Activated CD4-positive, alpha-beta T cell treated with anti-CD3 and anti-CD28 coated beads, Interleukin-2, amount 10 ng/mL, durations not matched to agents 24 days and 14 days (primary cell): ENCODE measurements at regions not wholly inside any gene's neighbourhood (a gene's known extent, or its start where the extent isn't known, plus 50 kb on each side); places are given as distances from the start of the nearest gene placed in this dataset.
"Not testable (repeated sequence)": the region's sequence is repeated elsewhere in the genome, so short reads cannot be mapped to it uniquely, and the experiment has no call there.

Experiments used
- DNase-seq: peaks from one replicate; pipeline ENCODE4 v3.0.0; 2022
- H3K27ac Mint-ChIP-seq: one replicate; pipeline ENCODE4 v1.8.0; 2022; ENCODE audit warnings: mild to moderate bottlenecking, mixed read lengths
- H3K27me3 Mint-ChIP-seq: one replicate; pipeline ENCODE4 v1.8.0; 2022; ENCODE audit warnings: mixed read lengths
- H3K36me3 Mint-ChIP-seq: one replicate; pipeline ENCODE4 v1.8.0; 2022; ENCODE audit warnings: low read depth, mild to moderate bottlenecking, mixed read lengths
- H3K4me1 Mint-ChIP-seq: one replicate; pipeline ENCODE4 v1.8.0; 2021; ENCODE audit warnings: mixed read lengths
- H3K4me3 Mint-ChIP-seq: one replicate; pipeline ENCODE4 v1.8.0; 2022; ENCODE audit warnings: mild to moderate bottlenecking, moderate library complexity, mixed read lengths
- H3K9me3 Mint-ChIP-seq: one replicate; pipeline ENCODE4 v1.8.0; 2021; ENCODE audit warnings: mixed read lengths
- intact Hi-C: fragments of 100-400 bp; cut with micrococcal nuclease; formaldehyde crosslinking; loops from one replicate; pipeline ENCODE4 v1.15.1; 2023

DNA sequence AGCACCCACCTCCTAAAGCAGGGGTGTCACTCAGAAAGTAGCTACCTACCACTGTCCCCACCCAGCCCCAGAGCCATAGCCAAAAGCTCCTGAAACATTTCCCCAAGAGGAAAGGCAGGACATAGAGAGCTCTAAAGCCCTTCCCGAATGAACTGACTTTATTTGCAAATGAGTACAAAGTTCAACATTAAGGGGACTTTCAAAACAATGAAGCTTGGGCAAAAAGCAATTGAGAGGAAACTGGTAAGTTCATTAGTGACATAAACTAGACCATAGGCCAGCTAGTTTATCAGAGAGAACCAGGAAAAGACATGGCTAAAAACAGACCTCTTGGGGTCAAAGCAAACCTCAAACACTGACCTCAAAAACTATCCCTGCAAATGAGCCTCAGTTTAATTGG is 72.7 kb downstream of the IGLL5 start:
- Mint-ChIP-seq H3K9me3 (no peaks in the 10 kb centered on the region), H3K4me1 (no peaks in the 10 kb centered on the region), H3K27me3 (peaks cover 47% of the 10 kb centered on the region), H3K36me3 (no peaks in the 10 kb centered on the region), H3K4me3 (no peak overlapping the region), H3K27ac (no peak overlapping the region)
- no peak for DNase-seq
- intact Hi-C loops: no loop called here

GRCh38 chr22:22961574-22961973 is 74.0 kb downstream of the IGLL5 start:
- Mint-ChIP-seq H3K9me3 (no peaks in the 10 kb centered on the region), H3K4me3 (no peak overlapping the region), H3K4me1 (no peaks in the 10 kb centered on the region), H3K36me3 (no peaks in the 10 kb centered on the region), H3K27me3 (peaks cover 47% of the 10 kb centered on the region), H3K27ac (no peak overlapping the region)
- intact Hi-C loops: no loop called here
- no peak for DNase-seq

DNA sequence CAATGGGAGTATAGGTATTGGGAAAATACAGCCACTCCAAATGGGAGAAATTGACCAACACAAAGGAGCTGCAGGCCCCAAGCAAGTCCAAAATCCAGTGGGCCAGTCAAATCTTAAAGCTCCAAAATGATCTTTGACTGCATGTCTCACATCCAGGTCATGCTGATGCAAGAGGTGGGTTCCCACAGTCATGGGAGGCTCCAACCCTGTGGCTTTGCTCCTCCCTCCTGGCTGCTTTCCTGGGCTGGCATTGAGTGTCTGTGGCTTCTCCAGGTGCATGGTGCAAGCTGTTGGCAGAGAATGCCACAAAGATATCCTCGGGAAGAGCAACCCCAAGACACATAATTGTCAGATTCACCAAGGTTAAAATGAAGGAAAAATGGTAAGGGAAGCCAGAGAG is 80.8 kb downstream of the IGLL5 start:
- no peak overlapping the region for H3K4me3 Mint-ChIP-seq
- intact Hi-C loops: no loop called here
- H3K4me1 Mint-ChIP-seq: no peaks in the 10 kb centered on the region
- DNase-seq: no peak
- no peaks in the 10 kb centered on the region for H3K36me3 Mint-ChIP-seq
- peaks cover 70% of the 10 kb centered on the region for H3K27me3 Mint-ChIP-seq
- peaks cover 3% of the 10 kb centered on the region for H3K9me3 Mint-ChIP-seq
- H3K27ac Mint-ChIP-seq: no peak overlapping the region

DNA sequence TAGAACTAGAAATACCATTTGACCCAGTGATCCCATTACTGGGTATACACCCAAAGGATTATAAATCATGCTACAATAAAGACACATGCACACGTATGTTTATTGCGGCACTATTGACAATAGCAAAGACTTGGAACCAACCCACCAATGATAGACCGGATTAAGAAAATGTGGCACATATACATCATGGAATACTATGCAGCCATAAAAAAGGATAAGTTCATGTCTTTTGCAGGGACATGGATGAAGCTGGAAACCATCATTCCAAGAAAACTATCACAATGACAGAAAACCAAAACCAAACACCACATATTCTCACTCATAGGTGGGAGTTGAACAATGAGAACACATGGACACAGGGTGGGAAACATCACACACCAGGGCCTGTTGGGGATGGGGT is 85.0 kb downstream of the IGLL5 start:
- H3K9me3 Mint-ChIP-seq, DNase-seq, H3K36me3 Mint-ChIP-seq, H3K27ac Mint-ChIP-seq, H3K4me1 Mint-ChIP-seq, intact Hi-C loops, H3K4me3 Mint-ChIP-seq: not testable (repeated sequence)
- H3K27me3 Mint-ChIP-seq: peaks cover 47% of the 10 kb centered on the region

- Mint-ChIP-seq H3K4me3 (no peak overlapping the region), H3K27ac (no peak overlapping the region), H3K27me3 (peaks cover 45% of the 10 kb centered on the region), H3K9me3 (peaks cover 3% of the 10 kb centered on the region), H3K36me3 (no peaks in the 10 kb centered on the region), H3K4me1 (no peaks in the 10 kb centered on the region)
- no peak for DNase-seq
- intact Hi-C loops: no loop called here
Observed at GRCh38 chr22:22973336-22973735, 85.7 kb downstream of the IGLL5 start.

- intact Hi-C loops: no loop called here
- H3K36me3 Mint-ChIP-seq: no peaks in the 10 kb centered on the region
- H3K27me3 Mint-ChIP-seq: peaks cover 44% of the 10 kb centered on the region
- H3K4me3 Mint-ChIP-seq: no peak overlapping the region
- no peak for DNase-seq
- H3K4me1 Mint-ChIP-seq: no peaks in the 10 kb centered on the region
- H3K9me3 Mint-ChIP-seq: peaks cover 3% of the 10 kb centered on the region
- no peak overlapping the region for H3K27ac Mint-ChIP-seq
Observed at GRCh38 chr22:22974156-22974555, 86.5 kb downstream of the IGLL5 start.

DNA sequence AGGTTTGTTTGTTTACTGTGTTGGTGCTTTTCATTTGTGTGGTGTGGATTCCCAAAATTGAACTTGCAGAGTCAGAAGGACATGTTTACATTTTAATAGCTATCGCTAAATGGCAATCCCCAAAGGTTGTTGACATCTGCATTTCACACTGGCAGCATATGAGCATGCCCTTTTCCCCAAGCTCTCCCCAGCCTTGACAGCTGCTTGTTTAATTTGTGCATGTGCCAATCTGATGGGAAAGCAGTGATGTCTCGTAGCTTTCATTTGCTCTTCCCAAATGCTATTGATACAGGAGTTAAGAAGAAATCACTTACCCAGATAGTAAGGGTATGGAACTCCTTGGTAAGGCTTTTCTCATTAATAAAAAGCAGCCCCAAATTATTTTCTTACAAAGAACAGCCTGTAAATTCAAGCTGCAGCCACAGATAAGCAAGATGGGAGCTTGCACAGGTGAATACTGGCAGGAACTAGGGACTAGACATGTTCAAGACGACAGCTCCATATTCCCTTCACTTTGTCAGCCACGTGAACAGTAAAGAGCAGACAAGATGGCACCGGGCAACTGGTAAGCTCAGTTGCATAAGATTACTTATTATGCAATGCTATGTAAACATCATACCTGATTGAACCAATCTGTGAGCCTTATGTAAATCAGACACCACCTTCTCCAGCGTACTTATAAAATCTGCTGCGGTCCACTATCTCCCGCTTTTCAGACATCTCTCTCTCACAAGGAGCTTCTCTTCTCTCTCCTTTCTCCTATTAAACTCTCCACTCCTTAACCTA is 87.4 kb downstream of the IGLL5 start:
- peaks cover 3% of the 10 kb centered on the region for H3K9me3 Mint-ChIP-seq
- H3K27me3 Mint-ChIP-seq: peaks cover 37% of the 10 kb centered on the region
- H3K4me3 Mint-ChIP-seq: no peak overlapping the region
- H3K4me1 Mint-ChIP-seq: no peaks in the 10 kb centered on the region
- intact Hi-C loops: no loop called here
- no peak for DNase-seq
- no peaks in the 10 kb centered on the region for H3K36me3 Mint-ChIP-seq
- H3K27ac Mint-ChIP-seq: no peak overlapping the region

- H3K4me1 Mint-ChIP-seq: no peaks in the 10 kb centered on the region
- H3K27me3 Mint-ChIP-seq: peaks cover 28% of the 10 kb centered on the region
- no peak overlapping the region for H3K27ac Mint-ChIP-seq
- no peaks in the 10 kb centered on the region for H3K36me3 Mint-ChIP-seq
- no peak overlapping the region for H3K4me3 Mint-ChIP-seq
- DNase-seq: no peak
- no peaks in the 10 kb centered on the region for H3K9me3 Mint-ChIP-seq
- intact Hi-C loops: no loop called here
Observed at GRCh38 chr22:22976033-22976922, 88.7 kb downstream of the IGLL5 start.

DNA sequence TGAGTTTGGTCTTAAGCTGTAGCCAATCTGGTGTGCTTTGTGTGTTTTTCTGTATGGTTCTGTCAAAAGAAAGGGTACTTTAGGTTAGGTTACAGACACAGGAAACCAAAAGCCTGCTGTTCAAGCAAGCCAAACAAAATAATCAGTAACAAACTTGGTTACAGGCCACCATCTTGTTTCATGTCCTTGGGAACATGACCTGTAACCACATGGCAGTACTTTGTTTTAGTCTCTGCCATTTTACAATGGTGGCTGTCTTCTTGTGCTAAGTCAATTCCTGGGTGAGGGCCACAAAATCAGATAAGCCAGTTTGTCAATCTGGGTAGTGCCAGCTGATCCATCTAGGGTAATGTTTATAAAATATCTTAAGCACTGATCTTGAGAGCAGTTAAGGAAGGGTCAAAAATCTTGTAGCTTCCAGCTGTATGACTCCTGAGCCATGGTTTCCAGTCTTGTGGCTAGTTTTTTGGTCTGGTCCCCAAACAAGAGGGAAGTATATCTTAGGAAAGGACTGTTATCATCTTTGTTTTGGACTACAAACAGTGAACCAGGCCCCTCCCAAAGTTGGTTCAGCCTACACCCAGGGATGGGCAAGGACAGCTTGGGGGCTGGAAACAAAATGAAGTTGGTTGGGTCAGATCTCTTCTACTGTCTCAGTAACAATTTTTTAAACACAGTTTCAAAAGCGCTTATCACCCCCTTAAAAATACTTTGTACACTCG is 90.0 kb downstream of the IGLL5 start:
- no peaks in the 10 kb centered on the region for H3K4me1 Mint-ChIP-seq
- intact Hi-C loops: no loop called here
- H3K36me3 Mint-ChIP-seq: no peaks in the 10 kb centered on the region
- no peak for DNase-seq
- no peak overlapping the region for H3K4me3 Mint-ChIP-seq
- H3K27ac Mint-ChIP-seq: no peak overlapping the region
- peaks cover 22% of the 10 kb centered on the region for H3K27me3 Mint-ChIP-seq
- H3K9me3 Mint-ChIP-seq: no peaks in the 10 kb centered on the region

DNA sequence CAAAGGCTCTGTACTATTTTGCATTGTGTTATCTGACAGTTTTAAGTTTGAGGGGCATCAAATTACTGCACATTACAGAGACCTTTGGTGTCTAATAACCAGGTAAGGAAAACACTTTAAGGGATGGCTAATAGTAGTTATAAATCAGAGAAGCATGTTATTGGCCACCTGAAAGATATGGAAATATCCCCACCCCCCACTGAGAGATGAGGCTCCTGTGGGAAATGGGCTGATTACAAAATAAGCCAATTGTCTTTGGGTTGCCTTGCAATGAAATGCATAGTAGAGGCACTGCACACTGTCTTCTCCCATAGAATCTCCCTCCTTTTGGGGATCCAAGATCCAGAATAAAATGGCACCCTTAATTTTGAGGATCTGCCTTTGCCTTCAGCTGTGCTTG is 91.0 kb downstream of the IGLL5 start:
- no peak for DNase-seq
- intact Hi-C loops: no loop called here
- H3K36me3 Mint-ChIP-seq: no peaks in the 10 kb centered on the region
- H3K9me3 Mint-ChIP-seq: no peaks in the 10 kb centered on the region
- H3K27me3 Mint-ChIP-seq: peaks cover 22% of the 10 kb centered on the region
- no peak overlapping the region for H3K4me3 Mint-ChIP-seq
- no peak overlapping the region for H3K27ac Mint-ChIP-seq
- H3K4me1 Mint-ChIP-seq: no peaks in the 10 kb centered on the region

DNA sequence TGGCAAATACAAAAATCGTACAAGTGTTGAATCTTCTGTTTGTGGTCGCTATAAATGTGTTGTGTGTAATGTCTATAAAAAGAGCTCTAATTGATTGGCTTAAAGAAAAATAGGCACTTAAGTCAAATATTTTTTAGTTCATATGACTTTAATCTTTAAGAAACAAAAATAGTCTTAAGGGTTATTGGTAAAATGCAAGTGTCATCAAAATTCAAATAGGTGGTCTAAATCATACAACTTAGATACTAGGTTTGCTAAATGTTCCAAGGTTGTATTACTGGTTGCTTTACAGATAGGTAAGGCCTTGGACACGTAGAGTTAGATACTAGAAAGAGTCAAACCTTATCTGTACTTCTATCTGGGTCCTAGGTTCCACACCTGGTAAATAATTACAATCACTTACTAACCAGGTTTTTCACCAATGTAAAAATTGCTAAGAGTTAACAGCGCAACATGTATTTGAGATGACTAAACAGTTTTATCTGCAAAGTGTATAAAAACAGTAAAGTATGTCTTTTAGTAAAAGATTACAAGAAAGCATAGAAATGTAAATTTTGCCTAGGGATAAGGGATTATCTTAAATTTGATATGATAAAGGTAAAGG is 91.1 kb upstream of the GNAZ start:
- no peak overlapping the region for H3K4me3 Mint-ChIP-seq
- no peaks in the 10 kb centered on the region for H3K4me1 Mint-ChIP-seq
- H3K27ac Mint-ChIP-seq: no peak overlapping the region
- H3K36me3 Mint-ChIP-seq: no peaks in the 10 kb centered on the region
- peaks cover 22% of the 10 kb centered on the region for H3K27me3 Mint-ChIP-seq
- no peaks in the 10 kb centered on the region for H3K9me3 Mint-ChIP-seq
- intact Hi-C loops: no loop called here
- no peak for DNase-seq

DNA sequence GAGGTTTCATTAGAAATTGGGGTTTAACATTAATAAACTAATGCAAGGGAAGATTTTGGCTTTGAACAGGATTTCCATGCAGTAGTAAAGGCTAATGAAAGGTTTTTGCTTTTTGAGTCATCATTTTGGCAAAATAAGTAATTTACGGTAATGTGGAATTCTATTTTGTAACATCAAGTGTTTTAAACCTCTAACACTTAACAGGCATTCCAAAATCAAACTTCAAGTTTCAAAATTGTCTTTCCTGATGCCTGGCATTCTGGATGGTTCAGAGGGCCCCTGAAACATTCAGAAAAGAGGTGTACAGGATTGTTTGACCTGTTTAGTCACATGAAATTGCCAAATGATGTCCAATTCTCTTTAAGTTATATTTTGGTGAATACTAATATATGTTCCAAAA is 90.4 kb upstream of the GNAZ start:
- Mint-ChIP-seq H3K36me3 (no peaks in the 10 kb centered on the region), H3K9me3 (no peaks in the 10 kb centered on the region), H3K4me3 (no peak overlapping the region), H3K4me1 (no peaks in the 10 kb centered on the region), H3K27me3 (peaks cover 24% of the 10 kb centered on the region), H3K27ac (no peak overlapping the region)
- DNase-seq: no peak
- intact Hi-C loops: no loop called here

DNA sequence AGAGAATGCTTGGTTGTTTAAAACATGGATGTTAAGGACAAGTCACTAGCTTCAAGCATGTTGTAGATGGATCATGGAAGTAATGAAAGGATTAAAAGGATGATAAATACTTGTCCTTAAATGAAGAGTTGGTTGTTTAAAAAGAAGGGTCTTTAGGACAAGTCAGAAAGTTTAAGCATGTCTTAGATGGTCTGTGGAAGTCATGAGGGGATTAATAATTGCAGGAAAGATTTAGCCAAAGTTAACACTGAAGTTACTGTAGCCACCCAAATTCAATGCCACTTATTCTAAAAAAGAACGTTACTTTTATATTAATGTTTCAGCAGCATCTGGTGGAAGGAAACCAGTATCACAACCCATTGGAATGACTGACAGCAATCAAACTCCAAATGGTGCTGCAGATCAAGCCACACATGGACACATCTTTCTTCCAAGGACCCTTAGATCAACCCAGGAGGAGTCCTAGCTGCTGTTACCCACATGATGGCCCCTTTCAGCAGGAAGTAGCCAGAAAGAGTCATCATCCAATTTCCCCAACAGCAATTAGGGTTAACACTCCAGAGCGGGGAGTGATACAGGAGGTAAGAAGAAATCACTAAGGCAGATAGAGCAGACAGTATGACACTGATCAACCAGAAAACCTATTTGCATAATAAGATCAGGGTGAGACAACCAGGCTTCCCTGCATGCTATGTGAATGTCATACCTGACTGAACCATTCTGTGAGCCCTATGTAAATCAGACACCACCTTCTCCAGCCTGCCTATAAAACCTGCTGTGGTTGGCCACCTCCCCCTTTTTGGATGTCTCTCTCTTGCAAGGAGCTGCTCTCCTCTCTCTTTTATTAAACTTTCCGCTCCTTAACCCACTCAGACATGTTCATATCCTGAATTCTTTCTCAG is 88.4 kb upstream of the GNAZ start:
- Mint-ChIP-seq H3K27ac (no peak overlapping the region), H3K36me3 (no peaks in the 10 kb centered on the region), H3K4me3 (no peak overlapping the region), H3K4me1 (no peaks in the 10 kb centered on the region), H3K9me3 (no peaks in the 10 kb centered on the region), H3K27me3 (peaks cover 22% of the 10 kb centered on the region)
- intact Hi-C loops: no loop called here
- no peak for DNase-seq
